B cell (primary cell): ENCODE measurements at regions not wholly inside any gene's neighbourhood (a gene's known extent, or its start where the extent isn't known, plus 50 kb on each side); places are given as distances from the start of the nearest gene placed in this dataset. TPM values are rescaled to one million over a fixed set of nuclear protein-coding genes. Genes with fewer than 3 reads are reported as not detected.

Experiments
- ATAC-seq: fragments of 200-7000 bp; cut with Tn5 transposase; one replicate; pipeline ENCODE4 v1.10.0; 2021; ENCODE audit warnings: low read depth, mild to moderate bottlenecking, moderate number of reproducible peaks, moderate library complexity
- CTCF ChIA-PET: fragments of 350-600 bp; sonication (Branson Sonifier 250); formaldehyde crosslinking; loops from one replicate; lab custom pipeline; 2021; ENCODE audit warnings: antibody characterized with exemption, inconsistent platforms; lab: Charles Lee
- POLR2A ChIA-PET: fragments of 350-600 bp; sonication (Branson Sonifier 250); formaldehyde crosslinking; loops from one replicate; lab custom pipeline; 2021; ENCODE audit warnings: antibody characterized with exemption; lab: Charles Lee
- DNase-seq: peaks from one replicate; pipeline ENCODE4 v3.0.0; 2013
- H2AFZ ChIP-seq: 2 replicates; pipeline ENCODE4 v1.6.1; 2012; ENCODE audit warnings: mild to moderate bottlenecking, low read depth, low read length; ENCODE audit not compliant: insufficient read depth, poor library complexity, severe bottlenecking
- H3K27ac ChIP-seq, 2 donors: 1 replicate in 1 of 2; 2 replicates in 1 of 2; pipeline ENCODE4 v1.5.1; 2012 to 2013; ENCODE audit warnings: low read length in 2 of 2, mild to moderate bottlenecking in 2 of 2, moderate library complexity in 1 of 2
- H3K27me3 ChIP-seq, 4 experiments: fragments of 200-600 bp in 1 of 4; sonication (generic) in 1 of 4; replicated peaks in 1 of 4; 1 replicate in 2 of 4; 2 replicates in 2 of 4; pipeline versions ENCODE4 v1.6.1 to v1.7.0; 2013 to 2016; ENCODE audit warnings: low read length in 3 of 4, mild to moderate bottlenecking in 2 of 4, mixed read lengths in 1 of 4, moderate library complexity in 1 of 4; ENCODE audit not compliant: insufficient read depth in 4 of 4, control insufficient read depth in 3 of 4; ENCODE audit errors: control extremely low read depth in 1 of 4
- H3K36me3 ChIP-seq, 2 experiments: replicated peaks in 1 of 2; 1 replicate in 1 of 2; 2 replicates in 1 of 2; pipeline versions ENCODE4 v1.6.1 to v1.7.1; 2013; ENCODE audit warnings: low read length in 1 of 2; ENCODE audit not compliant: insufficient read depth in 2 of 2, control insufficient read depth in 1 of 2; ENCODE audit errors: control extremely low read depth in 1 of 2, extremely low read depth in 1 of 2
- H3K4me1 ChIP-seq, 2 donors: fragments of 200-600 bp in 1 of 2; sonication (generic) in 1 of 2; 1 replicate in 1 of 2; 2 replicates in 1 of 2; pipeline versions ENCODE4 v1.5.1 to v1.6.1; 2013 to 2017; ENCODE audit warnings: low read length in 2 of 2; ENCODE audit not compliant: control insufficient read depth in 2 of 2, insufficient read depth in 2 of 2
- H3K4me2 ChIP-seq: replicated peaks from 2 replicates; pipeline ENCODE3; 2012; ENCODE audit warnings: mild to moderate bottlenecking, low read depth, low read length; ENCODE audit not compliant: poor library complexity, severe bottlenecking
- H3K4me3 ChIP-seq, 5 experiments: fragments of 200-600 bp in 1 of 5; sonication (generic) in 1 of 5; 1 replicate in 3 of 5; 2 replicates in 2 of 5; pipeline versions ENCODE4 v1.5.1 to v1.7.0; 2011 to 2016; ENCODE audit warnings: low read length in 4 of 5, mild to moderate bottlenecking in 4 of 5, low read depth in 2 of 5, control low read depth in 1 of 5, moderate library complexity in 1 of 5; ENCODE audit not compliant: insufficient read depth in 1 of 5; ENCODE audit errors: control extremely low read depth in 1 of 5, extremely low read depth in 1 of 5
- H3K79me2 ChIP-seq: fragments of 200-600 bp; sonication (generic); one replicate; pipeline ENCODE4 v1.6.0; 2016; ENCODE audit warnings: low read length; ENCODE audit not compliant: control insufficient read depth, insufficient read depth
- H3K9ac ChIP-seq: fragments of 200-600 bp; sonication (generic); 2 replicates; pipeline ENCODE4 v1.6.1; 2017; ENCODE audit warnings: mild to moderate bottlenecking, low read length, moderate library complexity
- H3K9me3 ChIP-seq, 3 donors: one replicate each; pipeline versions ENCODE4 v1.6.1 to v1.7.1; 2013; ENCODE audit warnings: low read length in 2 of 3; ENCODE audit not compliant: control insufficient read depth in 2 of 3, insufficient read depth in 1 of 3; ENCODE audit errors: control extremely low read depth in 1 of 3
- H4K20me1 ChIP-seq: 2 replicates; pipeline ENCODE4 v1.6.0; 2012; ENCODE audit warnings: mild to moderate bottlenecking, low read length; ENCODE audit not compliant: insufficient read depth, control insufficient read depth, poor library complexity, severe bottlenecking
- H3K27ac Mint-ChIP-seq: one replicate; pipeline ENCODE4 v1.8.0; 2021; ENCODE audit warnings: mixed read lengths
- H3K27me3 Mint-ChIP-seq: one replicate; pipeline ENCODE4 v1.8.0; 2021; ENCODE audit warnings: mixed read lengths
- H3K4me1 Mint-ChIP-seq: one replicate; pipeline ENCODE4 v1.8.0; 2021; ENCODE audit warnings: mixed read lengths
- H3K4me3 Mint-ChIP-seq: one replicate; pipeline ENCODE4 v1.8.0; 2021; ENCODE audit warnings: mixed read lengths
- H3K9me3 Mint-ChIP-seq: one replicate; pipeline ENCODE4 v1.8.0; 2022; ENCODE audit warnings: mixed read lengths; ENCODE audit not compliant: insufficient read depth
- CTCF ChIP-seq: fragments of 200-600 bp; IDR thresholded peaks from one replicate; pipeline ENCODE4 v1.8.0; 2022; ENCODE audit warnings: antibody characterized with exemption, mild to moderate bottlenecking
- EZH2 ChIP-seq: IDR thresholded peaks from 2 replicates; pipeline ENCODE4 v1.6.1; 2012; ENCODE audit warnings: borderline replicate concordance, low read depth, mild to moderate bottlenecking, moderate library complexity, low read length; ENCODE audit not compliant: insufficient read depth, poor library complexity, severe bottlenecking
- WGBS: methylation state at CpG from one replicate; pipeline ENCODE4 v1.1.5; 2013; ENCODE audit warnings: missing lambda C conversion rate; ENCODE audit not compliant: insufficient coverage; 5-methylcytosine and 5-hydroxymethylcytosine counted together
- intact Hi-C: fragments of 100-400 bp; cut with micrococcal nuclease; formaldehyde crosslinking; loops from one replicate; pipeline ENCODE4 v1.10.0; 2022
- small RNA-seq: library from RNA; depleted of rRNA; stranded (forward); fragments of <200 nt; gene quantifications from one replicate; pipeline ENCODE3, GENCODE V24; 2012; ENCODE audit warnings: low replicate concordance, low read depth; ENCODE audit not compliant: insufficient read length

DNA sequence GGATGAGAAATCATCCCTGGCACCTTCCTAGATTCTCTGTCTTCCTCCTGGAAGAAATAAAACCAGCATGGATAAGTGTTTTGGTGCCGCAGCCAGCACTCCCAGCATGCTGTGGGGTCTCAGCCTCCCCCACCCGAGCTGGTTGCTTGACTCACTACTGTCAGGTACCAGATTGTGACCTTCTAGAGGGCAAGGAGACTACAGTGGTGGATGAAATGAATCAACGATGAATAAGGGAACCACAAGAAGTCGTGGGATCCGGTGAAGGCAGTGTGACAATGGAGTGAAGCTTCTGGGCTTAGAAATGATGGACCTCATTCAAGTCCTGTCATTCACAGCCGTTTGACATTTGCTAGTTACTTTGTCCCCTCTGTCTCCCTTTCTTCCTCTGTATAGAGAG is 50.2 kb upstream of the SLCO3A1 start:
- Mint-ChIP-seq H3K4me1 (no peaks in the 10 kb centered on the region), H3K27ac (no peak overlapping the region), H3K4me3 (no peak overlapping the region), H3K27me3 (peaks cover 7% of the 10 kb centered on the region), H3K9me3 (no peaks in the 10 kb centered on the region)
- no peak overlapping the region for H3K27ac ChIP-seq
- WGBS: 87% methylated on average over 3 of the region's 6 CpGs
- no peaks in the 10 kb centered on the region for H4K20me1 ChIP-seq
- no peak for ATAC-seq
- no peak for TF ChIP-seq CTCF
- no peak for TF ChIP-seq EZH2
- no peak for DNase-seq
- H3K27me3 ChIP-seq: peaks cover 0 to 4% (median 0%) of the 10 kb centered on the region in 4 experiments
- POLR2A ChIA-PET: no interaction called here
- H2AFZ ChIP-seq: no peak overlapping the region
- CTCF ChIA-PET: no interaction called here
- no peak overlapping the region for H3K4me2 ChIP-seq
- no peaks in the 10 kb centered on the region for H3K4me1 ChIP-seq
- no peak overlapping the region for H3K9ac ChIP-seq
- no peaks in the 10 kb centered on the region for H3K79me2 ChIP-seq
- no peaks in the 10 kb centered on the region for H3K36me3 ChIP-seq
- intact Hi-C loops: no loop called here
- no peak overlapping the region for H3K4me3 ChIP-seq
- no peaks in the 10 kb centered on the region for H3K9me3 ChIP-seq

Small RNA genes in the stretch of these regions (small RNA-seq; reads per million reads assigned to genes)
- not detected for gene AC107958.1
